ENCODE measurements at regions not wholly inside any gene's neighbourhood (a gene's known extent, or its start where the extent isn't known, plus 50 kb on each side); places are given as distances from the start of the nearest gene placed in this dataset.

DNA sequence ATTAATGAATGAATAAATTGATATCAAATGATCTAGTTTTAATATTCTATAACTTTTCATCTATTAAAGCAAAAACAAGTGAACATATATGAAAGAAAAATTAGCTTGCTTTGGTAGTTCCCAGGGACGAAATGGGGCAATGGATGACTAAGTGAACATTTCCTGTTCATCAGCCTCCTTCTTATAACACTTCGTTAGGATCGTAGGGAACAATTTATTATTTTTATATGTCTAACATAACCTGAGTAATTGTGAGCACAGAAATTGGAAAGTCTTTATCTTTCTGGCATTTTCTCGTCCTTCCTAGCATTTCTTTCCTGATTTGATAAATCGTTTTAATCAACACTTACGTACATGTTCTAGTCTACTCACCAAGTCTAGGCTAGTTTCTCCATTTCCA is 59.1 kb upstream of the PPP1R3C start:
- no peak for DNase-seq (ENCODE audit: low spot score)

DNA sequence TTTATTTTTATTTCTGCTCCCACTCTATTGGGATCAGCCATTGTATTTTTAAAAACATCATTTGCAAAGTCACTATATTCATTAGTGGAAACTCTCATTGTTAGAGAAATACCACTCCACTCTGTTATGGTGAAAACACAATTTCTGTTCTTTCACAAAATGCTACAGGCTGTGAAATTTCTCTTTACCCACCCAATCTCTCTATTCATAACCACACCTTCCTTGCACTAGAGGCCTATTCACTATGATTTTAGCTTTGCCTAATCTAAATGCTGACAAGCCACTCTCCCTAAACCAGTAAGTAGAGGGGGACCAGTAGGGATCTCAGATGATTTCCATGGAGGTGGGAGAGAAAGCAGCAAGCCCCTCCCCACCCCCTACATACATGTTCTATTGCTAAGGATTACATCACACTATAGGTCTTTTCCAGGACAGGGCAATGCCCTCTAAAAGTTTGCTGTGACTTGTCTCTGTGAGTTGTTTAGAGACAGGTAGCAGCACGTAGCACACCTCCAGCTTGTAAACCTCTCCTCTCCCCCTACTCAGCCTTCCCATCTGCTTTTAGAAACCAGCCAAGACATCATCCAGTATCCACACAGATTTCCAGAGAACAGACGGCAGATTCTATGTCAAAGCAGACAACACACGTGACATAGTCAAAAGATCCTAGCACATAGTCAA is 58.3 kb upstream of the PPP1R3C start:
- no peak for DNase-seq (ENCODE audit: low spot score)

DNA sequence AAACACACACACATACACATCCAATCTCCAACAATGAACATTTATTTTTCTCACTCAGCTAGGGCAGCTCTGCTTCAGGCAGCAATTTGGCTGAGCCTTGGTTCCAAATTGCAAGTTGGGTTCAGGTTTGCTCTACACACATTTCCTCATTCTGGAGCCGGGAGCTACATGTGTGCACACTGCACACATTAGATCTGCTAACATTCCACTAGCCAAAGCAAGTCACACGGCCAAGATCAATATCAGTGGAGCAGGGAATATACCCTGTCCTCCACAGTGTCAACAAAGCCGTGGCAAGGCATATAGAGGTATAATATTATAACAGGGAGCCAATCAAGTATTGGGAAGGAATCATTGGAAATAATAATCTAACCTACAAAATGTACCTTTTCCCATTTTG is 57.5 kb upstream of the PPP1R3C start:
- DNase-seq (ENCODE audit: low spot score), result no peak

DNA sequence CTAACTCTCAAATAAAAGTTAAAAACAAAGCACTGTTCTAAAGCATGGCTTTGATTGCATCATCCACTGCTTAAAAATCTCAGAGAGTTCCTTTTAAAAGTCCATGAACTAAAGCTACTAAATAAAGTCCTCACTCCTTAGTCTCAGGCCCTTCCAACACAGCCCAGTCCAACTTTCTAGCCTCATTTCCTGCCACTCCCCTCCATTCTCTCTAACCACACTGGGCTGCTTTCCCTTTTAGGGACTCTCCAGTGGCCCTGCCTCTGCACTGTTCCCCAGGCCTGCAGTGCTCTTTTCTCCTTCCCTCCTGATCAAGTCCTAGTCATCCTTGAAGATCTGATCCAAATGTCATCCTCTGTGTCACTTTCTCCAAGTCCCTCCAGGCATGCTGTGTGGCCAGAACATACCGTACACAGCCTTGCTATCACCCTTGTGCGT is 56.9 kb upstream of the PPP1R3C start:
- DNase-seq (ENCODE audit: low spot score), result no peak

DNA sequence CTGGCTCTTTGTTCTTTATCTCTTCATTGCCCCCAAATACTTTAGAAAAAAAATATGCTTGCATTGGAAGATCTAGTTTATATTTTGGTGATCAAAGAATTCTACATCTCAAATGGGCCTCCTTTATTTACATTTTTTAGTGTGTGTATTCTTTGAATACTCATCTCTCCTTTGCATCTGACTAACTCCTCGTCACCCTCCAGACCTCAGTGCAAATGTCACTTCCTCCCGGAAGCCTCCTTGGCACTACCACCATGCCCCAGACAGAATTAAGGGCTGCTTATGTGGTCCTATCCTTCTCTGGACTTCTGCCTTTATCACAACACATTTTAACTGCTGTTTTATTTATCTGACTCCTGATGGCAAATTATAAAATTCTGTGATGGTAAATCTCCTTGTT is 52.0 kb upstream of the PPP1R3C start:
- DNase-seq (ENCODE audit: low spot score), result no peak

DNA sequence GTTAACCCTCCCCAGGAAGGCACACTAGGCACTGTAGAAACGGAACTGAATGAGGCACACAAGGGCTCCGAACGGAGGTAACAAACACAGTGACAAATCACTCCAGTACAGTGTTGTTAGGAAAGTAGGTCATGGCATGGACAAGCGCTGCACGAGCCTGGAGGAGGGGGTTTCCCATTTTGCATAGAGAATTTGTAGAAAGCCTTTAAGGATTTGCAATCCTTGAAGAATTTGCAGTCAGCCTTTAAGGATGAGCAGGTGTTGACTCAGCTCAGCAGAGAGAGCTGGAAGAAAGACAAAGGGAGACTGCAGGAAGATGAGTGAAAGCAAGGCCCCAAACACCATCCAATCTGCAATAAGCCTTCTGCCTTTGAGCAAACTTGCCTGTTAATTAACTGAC is 51.1 kb upstream of the PPP1R3C start:
- no peak for DNase-seq (ENCODE audit: low spot score)

DNA sequence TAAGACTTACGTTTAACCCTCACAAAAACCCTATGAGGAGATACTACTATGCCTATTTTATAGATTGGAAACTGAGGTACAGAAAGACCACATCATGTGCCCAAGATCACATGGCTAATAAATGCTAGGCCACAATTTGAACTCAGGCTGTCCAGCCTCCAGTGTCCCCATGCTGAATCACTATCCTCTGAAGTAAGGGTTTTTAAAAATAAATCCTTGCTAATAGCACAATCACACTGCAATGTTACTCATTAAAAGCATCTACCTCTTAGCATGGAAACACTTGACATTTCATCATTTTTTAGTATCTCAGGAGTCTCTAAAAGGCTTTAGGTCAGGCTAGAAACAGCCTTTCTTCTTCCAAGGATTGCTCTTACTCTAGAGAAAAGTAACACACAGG is 50.0 kb upstream of the PPP1R3C start:
- no peak for DNase-seq (ENCODE audit: low spot score)
